GM12891 (cell line): ENCODE measurements at regions not wholly inside any gene's neighbourhood (a gene's known extent, or its start where the extent isn't known, plus 50 kb on each side); places are given as distances from the start of the nearest gene placed in this dataset.
"Not testable (repeated sequence)": the region's sequence is repeated elsewhere in the genome, so short reads cannot be mapped to it uniquely, and the experiment has no call there.

Source experiments
- DNase-seq: peaks from one replicate; pipeline ENCODE4 v3.0.0; 2011; ENCODE audit warnings: low spot score; ENCODE audit not compliant: insufficient read length
- FAIRE-seq: peaks from 2 replicates; lab custom pipeline; 2011; peaks lifted over from hg19 to GRCh38; lab: Jason Lieb, UNC
- PAX5 ChIP-seq: IDR thresholded peaks from 2 replicates; pipeline ENCODE4 v1.6.1; 2011; ENCODE audit warnings: low read length, moderate library complexity, mild to moderate bottlenecking; ENCODE audit not compliant: insufficient read depth, severe bottlenecking
- POLR2A ChIP-seq: IDR thresholded peaks from 2 replicates; pipeline ENCODE4 v1.6.1; 2011; ENCODE audit warnings: low read depth, low read length, control low read depth
- POLR2AphosphoS5 ChIP-seq: IDR thresholded peaks from 2 replicates; pipeline ENCODE4 v1.6.1; 2011; ENCODE audit warnings: low read depth, low read length, control low read depth
- POU2F2 ChIP-seq: IDR thresholded peaks from 2 replicates; pipeline ENCODE4 v1.6.1; 2011; ENCODE audit warnings: low read depth, mild to moderate bottlenecking, control low read depth, low read length, moderate library complexity
- SPI1 ChIP-seq: IDR thresholded peaks from 2 replicates; pipeline ENCODE4 v1.6.1; 2011; ENCODE audit warnings: low read depth, low read length, control low read depth
- TAF1 ChIP-seq: IDR thresholded peaks from 2 replicates; pipeline ENCODE4 v1.6.1; 2011; ENCODE audit warnings: low read depth, low read length, control low read depth

DNA sequence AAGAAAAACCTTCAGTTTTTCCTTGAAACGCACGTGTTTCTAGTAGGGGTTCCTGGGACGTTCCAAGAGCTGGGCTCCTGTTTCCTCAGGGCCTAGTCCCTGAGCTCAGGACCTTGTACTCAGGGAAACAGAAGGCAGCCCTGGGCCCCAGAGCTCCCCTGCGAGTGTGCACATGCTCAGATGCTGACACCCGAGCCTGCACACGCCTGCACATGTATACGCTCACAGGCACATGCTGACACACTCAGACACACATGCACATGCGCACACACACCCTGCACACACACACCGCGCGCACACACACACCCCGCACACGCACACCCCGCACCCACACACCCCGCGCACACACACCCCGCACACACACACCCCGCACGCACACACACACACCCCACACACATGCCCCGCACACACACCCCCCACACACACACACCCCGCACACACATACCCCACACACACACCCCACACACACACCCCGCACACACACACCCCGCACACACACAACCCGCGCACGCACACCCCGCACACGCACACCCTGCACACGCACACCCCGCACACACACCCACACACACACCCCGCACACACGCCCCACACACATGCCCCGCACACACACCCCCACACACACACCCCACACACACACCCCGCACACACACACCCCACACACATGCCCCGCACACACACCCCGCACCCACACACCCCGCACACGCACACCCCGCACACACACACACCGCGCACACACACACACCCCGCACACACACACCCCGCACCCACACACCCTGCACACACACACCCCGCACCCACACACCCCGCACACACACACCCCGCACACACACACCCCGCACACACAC lies 52.2 kb downstream of the CALML3 start:
- DNase-seq (no peak), FAIRE-seq (peak; percentile 94)
- no peak for TF ChIP-seq POLR2A
- TF ChIP-seq PAX5 = no peak
- no peak for TF ChIP-seq POU2F2
- TF ChIP-seq TAF1 = no peak
- TF ChIP-seq POLR2AphosphoS5 = no peak
- TF ChIP-seq SPI1 = no peak

DNA sequence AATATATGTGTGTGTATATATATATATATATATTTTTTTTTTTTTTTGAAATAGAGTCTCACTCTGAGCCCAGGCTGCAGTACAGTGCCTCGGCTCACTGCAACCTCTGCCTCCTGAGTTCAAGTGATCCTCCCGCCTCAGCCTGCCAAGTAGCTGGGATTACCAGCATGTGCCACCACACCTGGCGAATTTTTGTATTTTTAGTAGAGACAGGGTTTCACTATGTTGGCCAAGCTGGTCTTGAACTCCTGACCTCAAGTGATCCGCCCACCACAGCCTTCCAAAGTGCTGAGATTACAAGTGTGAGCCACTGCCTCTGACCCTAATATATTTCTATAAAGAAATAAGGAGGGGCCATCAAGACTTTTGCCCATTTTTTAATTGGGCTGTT lies 55.3 kb downstream of the CALML3 start:
- DNase-seq, FAIRE-seq: not testable (repeated sequence)

DNA sequence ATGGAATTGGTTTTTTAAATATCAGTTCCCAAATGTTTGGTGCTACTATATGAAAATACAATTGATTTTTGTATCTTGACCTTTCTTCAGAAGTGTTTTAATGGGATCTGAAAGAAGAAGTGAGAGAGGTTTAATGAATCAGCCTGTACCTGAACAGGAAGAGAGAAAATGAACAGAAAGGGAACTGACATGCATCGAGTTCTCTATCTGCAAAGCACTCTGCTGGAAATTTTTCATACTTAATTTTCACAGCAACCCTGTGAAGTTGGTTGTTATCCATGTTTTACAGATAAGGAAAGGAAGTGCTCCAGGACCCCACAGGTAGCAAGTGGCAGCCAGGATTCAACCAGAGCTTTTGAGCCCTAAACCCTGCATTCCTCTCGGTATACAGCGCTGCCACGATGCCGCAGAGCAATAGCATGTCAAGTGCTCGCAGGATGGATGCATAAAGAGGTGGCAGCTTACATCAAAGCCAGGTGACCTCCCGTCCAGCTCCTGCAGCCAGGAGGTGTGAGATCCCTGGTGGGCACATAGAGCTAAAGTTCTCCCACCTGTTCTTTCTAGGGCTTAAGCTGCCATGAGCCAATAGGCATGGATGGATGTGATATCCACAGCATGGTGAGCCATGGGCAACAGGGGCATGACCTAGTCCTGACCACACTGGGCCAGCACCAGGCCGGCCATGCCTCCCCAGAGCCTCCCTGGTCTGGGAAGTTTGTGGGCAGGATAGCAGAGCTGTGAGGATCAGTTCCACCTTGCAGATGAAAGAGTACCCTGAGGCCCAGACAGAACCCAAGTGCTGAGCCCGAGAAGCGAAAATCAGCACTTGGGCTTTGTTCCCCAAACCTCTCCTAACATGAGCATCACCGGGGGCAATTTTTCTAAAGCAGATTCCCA lies 57.2 kb downstream of the CALML3 start:
- DNase-seq = no peak
- FAIRE-seq = peak; percentile 82
- TF ChIP-seq POLR2AphosphoS5 (no peak), POU2F2 (peak; percentile 50; the same call in 1 of the 2 replicates), POLR2A (no peak), SPI1 (peak; percentile 98), PAX5 (no peak), TAF1 (no peak)

DNA sequence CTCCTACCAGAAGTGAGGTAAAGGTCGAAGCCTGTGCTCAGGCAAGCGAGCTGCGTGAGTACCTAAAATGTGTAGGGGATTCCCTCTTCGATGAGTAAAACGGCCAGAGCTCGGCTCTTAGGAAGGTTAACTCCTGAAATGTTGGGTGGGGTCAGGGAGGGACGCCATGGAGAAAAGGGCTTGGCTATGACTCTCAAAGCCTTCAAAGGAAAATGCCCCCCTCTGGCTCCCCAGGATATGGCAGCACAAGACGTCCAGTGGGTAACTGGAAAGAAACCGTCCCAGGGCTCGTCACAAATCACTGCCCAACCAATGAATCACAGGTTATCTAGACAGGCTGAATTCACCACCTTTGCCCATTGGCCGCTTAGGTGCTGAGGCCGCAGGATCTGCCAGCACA lies 58.0 kb downstream of the CALML3 start:
- FAIRE-seq (peak; percentile 45), DNase-seq (no peak)
- TF ChIP-seq POU2F2 (no peak), PAX5 (no peak), SPI1 (no peak), TAF1 (no peak), POLR2AphosphoS5 (no peak), POLR2A (no peak)

DNA sequence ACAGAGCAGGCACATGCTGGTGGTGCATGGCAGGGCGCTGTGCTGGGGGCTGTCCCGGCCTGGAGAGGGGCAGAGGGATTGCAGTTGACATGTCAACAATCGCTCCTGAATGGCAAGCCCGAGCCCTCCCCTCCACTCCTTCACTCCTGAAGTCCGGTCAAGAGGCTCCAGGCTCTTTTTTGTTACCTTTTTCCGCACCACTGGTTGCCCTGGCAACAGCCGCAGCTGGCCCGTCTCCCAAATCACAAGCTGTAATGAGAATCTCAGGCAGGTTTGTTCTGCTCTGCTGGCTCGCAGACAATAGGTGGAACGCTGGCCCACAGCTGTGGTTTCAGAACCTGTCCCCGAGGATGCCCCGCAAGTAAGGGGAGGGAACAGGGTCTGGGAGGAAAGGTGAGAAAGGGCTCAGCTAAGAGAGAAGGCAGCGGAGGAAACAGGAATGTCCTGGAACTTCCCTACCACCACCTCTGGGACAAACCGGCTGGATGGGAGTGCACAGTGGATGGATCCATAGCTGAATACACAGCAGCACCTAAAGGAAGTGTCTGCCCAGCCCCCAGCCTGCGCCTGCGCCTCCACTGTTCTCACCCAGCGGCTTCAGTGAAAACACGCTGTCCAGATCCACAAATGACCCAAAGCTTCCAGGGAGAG lies 58.9 kb downstream of the CALML3 start:
- FAIRE-seq (peak; percentile 71), DNase-seq (no peak)
- TF ChIP-seq POLR2A = no peak
- TF ChIP-seq PAX5 = peak; percentile 87

DNA sequence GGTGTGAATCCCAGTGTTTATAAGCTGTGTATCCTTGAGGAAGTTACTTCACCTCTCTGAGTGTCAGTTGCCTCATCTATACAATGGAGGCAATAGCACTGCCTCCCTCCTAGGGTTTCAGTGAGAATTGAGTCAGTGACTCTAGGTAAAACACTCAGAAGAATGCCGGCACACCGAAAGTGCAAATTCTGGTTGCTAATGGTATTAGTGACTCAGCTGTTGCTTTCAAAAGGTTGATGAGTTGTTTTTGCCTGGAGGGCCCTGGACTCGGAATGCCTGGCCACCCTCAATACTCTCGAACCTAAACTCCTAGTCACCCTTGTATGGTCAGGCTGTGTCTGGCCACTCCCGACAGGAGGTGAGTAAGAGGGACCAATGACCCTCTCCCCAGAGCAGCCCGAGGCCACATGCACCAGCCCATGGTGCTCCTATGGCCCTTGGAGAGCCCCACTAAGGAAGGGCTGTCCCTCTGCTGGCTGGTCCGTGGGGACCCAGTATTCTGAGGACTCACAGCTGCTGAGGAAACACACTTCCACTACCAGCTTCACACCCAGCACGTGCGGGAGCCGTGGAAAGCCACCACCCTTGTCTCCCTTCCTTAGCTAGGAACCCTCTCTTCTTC lies 60.2 kb downstream of the CALML3 start:
- FAIRE-seq (no peak), DNase-seq (no peak)
- no peak for TF ChIP-seq TAF1
- TF ChIP-seq POLR2A = no peak
- no peak for TF ChIP-seq POU2F2
- TF ChIP-seq SPI1 = no peak
- TF ChIP-seq POLR2AphosphoS5 = no peak
- no peak for TF ChIP-seq PAX5

DNA sequence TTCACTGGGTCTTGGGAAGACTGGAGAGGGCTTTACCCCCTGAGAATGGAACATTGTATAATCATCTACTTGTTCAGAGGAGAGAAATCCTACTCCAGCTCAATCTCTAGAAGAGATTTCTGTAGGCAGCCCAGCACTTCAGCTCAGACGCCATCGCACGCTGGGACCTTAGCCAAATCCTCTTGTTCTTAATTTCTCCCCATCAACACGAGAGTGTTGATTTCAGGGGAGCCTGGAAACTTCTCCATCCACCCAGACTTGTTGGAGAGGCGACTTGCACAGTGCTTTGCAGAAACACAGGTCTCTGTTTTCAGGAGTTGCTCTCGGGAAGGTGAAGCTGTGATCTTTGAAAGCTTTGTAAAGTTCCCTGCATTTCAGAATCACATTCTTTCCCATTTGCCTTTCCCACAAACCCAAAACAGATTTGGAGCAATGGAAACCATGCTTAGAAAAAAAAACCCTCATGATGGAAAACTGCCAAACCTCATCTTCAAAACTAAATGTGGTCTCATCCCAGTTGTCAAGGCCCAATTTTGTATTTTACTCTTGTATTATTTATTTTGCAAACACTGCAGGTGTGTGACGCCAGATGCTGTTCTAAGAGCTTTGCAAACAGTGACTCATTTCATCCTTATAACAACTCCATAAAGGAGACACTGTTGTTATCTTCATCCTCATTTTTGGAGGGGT lies 60.9 kb downstream of the CALML3 start:
- no peak for TF ChIP-seq SPI1
- TF ChIP-seq POU2F2 = no peak
- TF ChIP-seq PAX5 = no peak
- no peak for TF ChIP-seq TAF1
- no peak for TF ChIP-seq POLR2AphosphoS5
- no peak for TF ChIP-seq POLR2A
- DNase-seq (no peak), FAIRE-seq (no peak)

DNA sequence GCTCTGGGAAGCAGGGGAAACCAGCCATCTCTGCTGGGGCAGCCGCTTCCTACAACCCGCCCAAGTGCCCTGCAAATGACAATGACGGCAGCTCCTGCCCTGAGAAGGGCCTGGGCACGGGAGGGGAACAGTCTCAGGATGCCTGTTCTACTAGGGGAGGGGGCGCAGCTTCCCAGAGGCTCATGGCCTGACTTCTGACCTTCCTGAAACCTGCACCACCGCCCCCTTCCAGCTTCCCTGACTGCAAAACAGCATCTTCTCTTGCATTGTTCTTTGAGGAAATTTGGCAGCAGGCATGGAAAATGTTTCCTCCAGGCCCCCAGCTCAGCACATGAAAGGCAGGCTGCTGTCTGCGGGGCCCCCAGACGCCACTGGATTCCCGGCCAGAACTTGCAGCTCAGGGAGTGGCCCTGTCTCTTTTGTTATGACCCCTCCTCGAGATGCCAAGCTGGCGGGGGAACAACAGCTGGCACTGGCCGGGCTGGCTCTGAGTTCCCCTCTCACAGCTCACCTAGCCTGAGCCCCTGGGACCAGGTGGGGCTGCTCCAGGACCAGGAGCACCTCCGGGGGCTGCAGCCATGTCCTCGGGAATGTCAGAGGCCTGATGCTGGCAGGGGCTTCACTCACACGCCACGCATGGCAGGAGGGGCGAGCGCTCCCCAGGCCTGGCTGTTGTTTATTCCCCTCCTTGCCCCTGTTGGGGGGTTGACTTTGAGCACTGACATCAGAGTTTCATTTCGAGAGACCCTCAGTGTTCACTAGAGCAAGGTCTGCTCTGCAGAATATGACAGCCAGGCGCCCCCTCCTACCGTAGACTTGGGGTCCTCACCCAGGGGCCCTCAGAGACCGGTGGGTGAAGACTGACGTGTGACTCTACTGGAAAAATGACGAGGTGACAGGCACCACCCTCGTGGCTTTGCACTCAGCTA lies 62.7 kb downstream of the CALML3 start:
- FAIRE-seq = no peak
- DNase-seq = no peak
- no peak for TF ChIP-seq POU2F2
- TF ChIP-seq PAX5 = no peak
- TF ChIP-seq SPI1 = no peak
- no peak for TF ChIP-seq POLR2AphosphoS5
- TF ChIP-seq TAF1 = no peak
- no peak for TF ChIP-seq POLR2A
